ENCODE measurements at regions not wholly inside any gene's neighbourhood (a gene's known extent, or its start where the extent isn't known, plus 50 kb on each side); places are given as distances from the start of the nearest gene placed in this dataset.

GRCh38 chr3:177883091-177883490 is 653.1 kb upstream of the KCNMB2 start:
- no peak for TF ChIP-seq CTCF (IDR thresholded peaks at IDR 0.05)
- no peak for TF ChIP-seq EP300 (IDR thresholded peaks at IDR 0.05)
- no peak for TF ChIP-seq POLR2A (IDR thresholded peaks at IDR 0.05)

Data from ovary (tissue), 3 donors.